ENCODE measurements at regions not wholly inside any gene's neighbourhood (a gene's known extent, or its start where the extent isn't known, plus 50 kb on each side); places are given as distances from the start of the nearest gene placed in this dataset.
"Not testable (repeated sequence)": the region's sequence is repeated elsewhere in the genome, so short reads cannot be mapped to it uniquely, and the experiment has no call there.

DNA sequence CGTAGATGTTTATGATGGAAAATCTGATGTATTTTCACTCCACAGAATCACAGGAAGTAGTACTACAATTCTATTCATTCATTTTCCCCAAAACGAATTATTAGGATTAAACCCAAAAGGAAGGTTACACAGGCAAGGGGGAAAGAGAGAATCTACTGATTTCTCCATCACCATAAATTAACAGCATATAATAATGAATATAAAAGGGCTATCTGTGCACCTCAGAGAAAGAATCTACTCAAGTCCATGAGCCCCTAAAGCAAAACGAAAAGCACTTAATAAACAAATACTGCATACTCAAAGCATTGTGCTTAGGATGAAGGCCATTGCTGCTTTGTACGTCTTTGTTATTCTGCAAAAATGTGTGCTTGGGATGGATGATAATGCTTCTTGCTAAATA is 740.5 kb upstream of the SEMA6A start:
- H3K27me3 Mint-ChIP-seq (ENCODE audit: low read depth), result no peaks in the 10 kb centered on the region
- no peak overlapping the region for H2BK15ac ChIP-seq (ENCODE audit: low read depth, low read length)
- no peak overlapping the region for H3K23ac ChIP-seq (ENCODE audit: insufficient read length, low read depth, low read length)
- no peak for DNase-seq
- H3K4ac ChIP-seq (ENCODE audit: low read depth, low read length), result no peak overlapping the region
- no CpG with 5 or more reads among the region's 4 CpGs for WGBS (ENCODE audit: extremely low coverage, insufficient read length, low lambda C conversion rate)
- H3K4me2 ChIP-seq (ENCODE audit: insufficient read depth, insufficient read length, low read length), result no peak overlapping the region
- H4K8ac ChIP-seq (replicated peaks; ENCODE audit: insufficient read length, low read depth, low read length), result no peak overlapping the region
- H2AFZ ChIP-seq (ENCODE audit: low read length), result no peak overlapping the region
- H2BK5ac ChIP-seq (ENCODE audit: insufficient read length, low read length), result no peak overlapping the region
- no peak overlapping the region for H3K27ac ChIP-seq (ENCODE audit: insufficient read length, low read depth, low read length)
- peaks cover 12 to 19% of the 10 kb centered on the region in 2 experiments for H3K4me1 Mint-ChIP-seq
- TF ChIP-seq, protein P1, sequence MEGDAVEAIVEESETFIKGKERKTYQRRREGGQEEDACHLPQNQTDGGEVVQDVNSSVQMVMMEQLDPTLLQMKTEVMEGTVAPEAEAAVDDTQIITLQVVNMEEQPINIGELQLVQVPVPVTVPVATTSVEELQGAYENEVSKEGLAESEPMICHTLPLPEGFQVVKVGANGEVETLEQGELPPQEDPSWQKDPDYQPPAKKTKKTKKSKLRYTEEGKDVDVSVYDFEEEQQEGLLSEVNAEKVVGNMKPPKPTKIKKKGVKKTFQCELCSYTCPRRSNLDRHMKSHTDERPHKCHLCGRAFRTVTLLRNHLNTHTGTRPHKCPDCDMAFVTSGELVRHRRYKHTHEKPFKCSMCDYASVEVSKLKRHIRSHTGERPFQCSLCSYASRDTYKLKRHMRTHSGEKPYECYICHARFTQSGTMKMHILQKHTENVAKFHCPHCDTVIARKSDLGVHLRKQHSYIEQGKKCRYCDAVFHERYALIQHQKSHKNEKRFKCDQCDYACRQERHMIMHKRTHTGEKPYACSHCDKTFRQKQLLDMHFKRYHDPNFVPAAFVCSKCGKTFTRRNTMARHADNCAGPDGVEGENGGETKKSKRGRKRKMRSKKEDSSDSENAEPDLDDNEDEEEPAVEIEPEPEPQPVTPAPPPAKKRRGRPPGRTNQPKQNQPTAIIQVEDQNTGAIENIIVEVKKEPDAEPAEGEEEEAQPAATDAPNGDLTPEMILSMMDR (conservative IDR thresholded peaks at IDR 0.05), result no peak
- H3K23me2 ChIP-seq (ENCODE audit: insufficient read length, low read depth, low read length, poor library complexity, severe bottlenecking), result no peaks in the 10 kb centered on the region
- H2AK5ac ChIP-seq (ENCODE audit: insufficient read length, low read length), result no peak overlapping the region
- H3K14ac ChIP-seq (ENCODE audit: insufficient read depth, low read length), result no peak overlapping the region
- H3T11ph ChIP-seq (ENCODE audit: low read length), result no peak overlapping the region
- no peak overlapping the region for H4K91ac ChIP-seq (ENCODE audit: insufficient read length, low read depth, low read length)
- no peaks in the 10 kb centered on the region for H3K27me3 ChIP-seq (ENCODE audit: insufficient read depth, low read length)
- H2BK20ac ChIP-seq (ENCODE audit: low read depth, low read length, poor library complexity, severe bottlenecking), result no peak overlapping the region
- H3K9me3 Mint-ChIP-seq, result no peaks in the 10 kb centered on the region
- H3K56ac ChIP-seq (ENCODE audit: insufficient read length, low read depth, low read length), result no peak overlapping the region
- no peaks in the 10 kb centered on the region for H3K36me3 Mint-ChIP-seq (ENCODE audit: insufficient read depth in 1 of 3, low read depth in 3 of 3)
- no peak overlapping the region for H3K18ac ChIP-seq (ENCODE audit: insufficient read length, low read depth, low read length)
- no peak overlapping the region for H4K5ac ChIP-seq (ENCODE audit: insufficient read length, low read depth, low read length)
- H4K20me1 ChIP-seq (ENCODE audit: control insufficient read depth, insufficient read depth, insufficient read length), result no peaks in the 10 kb centered on the region
- no peak overlapping the region for H3K4me3 Mint-ChIP-seq
- no peaks in the 10 kb centered on the region for H3K79me2 ChIP-seq (ENCODE audit: insufficient read depth, low read length)
- H3K9ac ChIP-seq (ENCODE audit: extremely low read depth, insufficient read length, low read length), result no peak overlapping the region
- H3K4me1 ChIP-seq (ENCODE audit: insufficient read depth, low read length), result no peaks in the 10 kb centered on the region; the same call in 1 of the 2 replicates
- no peaks in the 10 kb centered on the region for H3K79me1 ChIP-seq (ENCODE audit: insufficient read depth, low read depth, low read length, poor library complexity, severe bottlenecking)
- no peaks in the 10 kb centered on the region for H3K9me3 ChIP-seq (ENCODE audit: control insufficient read depth, low read depth, low read length)
- no peak overlapping the region for H2BK12ac ChIP-seq (ENCODE audit: insufficient read length, low read depth, low read length)
- H2BK120ac ChIP-seq (ENCODE audit: low read depth, low read length, poor library complexity, severe bottlenecking), result no peak overlapping the region
- H3K27ac Mint-ChIP-seq, result no peak overlapping the region

DNA sequence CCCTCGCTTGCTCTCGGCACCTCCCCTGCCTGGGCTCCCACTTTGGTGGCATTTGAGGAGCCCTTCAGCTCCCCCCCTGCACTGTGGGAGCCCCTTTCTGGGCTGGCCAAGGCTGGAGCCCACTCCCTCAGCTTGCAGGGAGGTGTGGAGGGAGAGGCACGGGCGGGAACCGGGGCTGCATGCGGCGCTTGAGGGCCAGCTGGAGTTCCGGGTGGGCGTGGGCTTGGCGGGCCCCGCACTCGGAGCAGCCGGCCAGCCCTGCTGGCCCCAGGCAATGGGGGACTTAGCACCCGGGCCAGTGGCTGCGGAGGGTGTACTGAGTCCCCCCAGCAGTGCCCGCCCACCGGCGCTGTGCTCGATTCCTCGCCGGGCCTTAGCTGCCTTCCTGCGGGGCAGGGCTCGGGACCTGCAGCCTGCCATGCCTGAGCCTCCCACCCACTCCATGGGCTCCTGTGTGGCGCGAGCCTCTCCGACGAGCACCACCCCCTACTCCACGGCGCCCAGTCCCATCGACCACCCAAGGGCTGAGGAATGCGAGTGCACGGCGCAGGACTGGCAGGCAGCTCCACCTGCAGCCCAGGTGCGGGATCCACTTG is 730.0 kb upstream of the SEMA6A start:
- not testable (repeated sequence) for H3K56ac ChIP-seq (ENCODE audit: insufficient read length, low read depth, low read length); H3K79me1 ChIP-seq (ENCODE audit: insufficient read depth, low read depth, low read length, poor library complexity, severe bottlenecking); H4K8ac ChIP-seq (replicated peaks; ENCODE audit: insufficient read length, low read depth, low read length); H3K9ac ChIP-seq (ENCODE audit: extremely low read depth, insufficient read length, low read length); H3K79me2 ChIP-seq (ENCODE audit: insufficient read depth, low read length); H3K9me3 ChIP-seq (ENCODE audit: control insufficient read depth, low read depth, low read length); H2AK5ac ChIP-seq (ENCODE audit: insufficient read length, low read length); H3K9me3 Mint-ChIP-seq; H3K36me3 Mint-ChIP-seq (ENCODE audit: insufficient read depth in 1 of 3, low read depth in 3 of 3); H3K27ac Mint-ChIP-seq; H3T11ph ChIP-seq (ENCODE audit: low read length); H2BK12ac ChIP-seq (ENCODE audit: insufficient read length, low read depth, low read length); H3K4me3 Mint-ChIP-seq; H3K4me1 ChIP-seq (ENCODE audit: insufficient read depth, low read length); H2BK15ac ChIP-seq (ENCODE audit: low read depth, low read length); H3K14ac ChIP-seq (ENCODE audit: insufficient read depth, low read length); H3K27me3 ChIP-seq (ENCODE audit: insufficient read depth, low read length); H3K27me3 Mint-ChIP-seq (ENCODE audit: low read depth); H2BK20ac ChIP-seq (ENCODE audit: low read depth, low read length, poor library complexity, severe bottlenecking); H3K27ac ChIP-seq (ENCODE audit: insufficient read length, low read depth, low read length); DNase-seq; H3K18ac ChIP-seq (ENCODE audit: insufficient read length, low read depth, low read length); H4K5ac ChIP-seq (ENCODE audit: insufficient read length, low read depth, low read length); H2BK120ac ChIP-seq (ENCODE audit: low read depth, low read length, poor library complexity, severe bottlenecking); H4K91ac ChIP-seq (ENCODE audit: insufficient read length, low read depth, low read length); H3K4me2 ChIP-seq (ENCODE audit: insufficient read depth, insufficient read length, low read length); H3K4ac ChIP-seq (ENCODE audit: low read depth, low read length); H3K23me2 ChIP-seq (ENCODE audit: insufficient read length, low read depth, low read length, poor library complexity, severe bottlenecking); H4K20me1 ChIP-seq (ENCODE audit: control insufficient read depth, insufficient read depth, insufficient read length); H3K23ac ChIP-seq (ENCODE audit: insufficient read length, low read depth, low read length); H3K4me1 Mint-ChIP-seq; H2BK5ac ChIP-seq (ENCODE audit: insufficient read length, low read length); H2AFZ ChIP-seq (ENCODE audit: low read length)
- WGBS (ENCODE audit: extremely low coverage, insufficient read length, low lambda C conversion rate), result no CpG with 5 or more reads among the region's 34 CpGs
